SW480 (cell line): ENCODE measurements at regions not wholly inside any gene's neighbourhood (a gene's known extent, or its start where the extent isn't known, plus 50 kb on each side); places are given as distances from the start of the nearest gene placed in this dataset.

Experiments
- DNase-seq: peaks from one replicate; pipeline ENCODE4 v3.0.0-alpha.2; 2016; ENCODE audit warnings: low spot score

DNA sequence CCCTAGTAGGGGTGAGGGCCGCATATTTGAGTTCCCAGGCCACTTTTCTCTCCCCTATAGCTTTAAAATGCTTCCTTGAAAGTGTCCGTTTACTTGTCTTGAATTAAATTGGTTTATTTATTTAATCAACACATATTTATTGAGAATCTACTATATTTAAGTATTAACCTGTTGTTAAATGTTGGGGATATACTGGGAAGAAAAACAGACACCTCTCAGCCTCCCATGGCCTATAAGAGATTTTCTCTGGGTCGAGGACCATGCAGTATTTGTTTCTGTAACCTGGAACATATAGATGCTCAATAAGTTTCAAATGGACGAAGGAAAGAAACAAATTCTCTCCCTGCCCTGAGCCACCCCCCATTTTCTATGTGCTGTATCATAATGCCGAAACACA, 98.6 kb downstream of the INSIG2 start:
- no peak for DNase-seq

GRCh38 chr2:118186110-118186857, 98.0 kb downstream of the INSIG2 start:
- DNase-seq = peak; percentile 91

GRCh38 chr2:118185210-118186109, 97.2 kb downstream of the INSIG2 start:
- DNase-seq = peak; percentile 91

DNA sequence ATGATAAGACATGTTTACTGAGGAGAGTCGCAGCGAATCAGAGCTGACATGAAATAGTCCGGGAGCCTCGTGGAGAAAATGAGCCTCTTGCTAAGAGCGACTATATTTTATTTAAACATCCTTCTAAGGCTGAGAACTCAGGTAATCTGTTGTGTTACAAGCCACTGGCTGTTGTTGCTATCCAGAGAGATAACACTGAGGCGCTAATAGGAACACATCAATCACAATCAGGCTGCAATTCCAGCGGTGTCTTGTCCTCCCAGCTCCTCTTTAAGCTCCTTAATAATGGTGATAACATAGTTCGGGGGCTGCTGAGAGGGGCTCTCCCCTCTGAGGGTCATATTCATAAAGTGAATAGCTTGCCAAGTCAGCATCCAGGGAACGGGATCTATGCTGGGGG, 95.1 kb downstream of the INSIG2 start:
- no peak for DNase-seq

DNA sequence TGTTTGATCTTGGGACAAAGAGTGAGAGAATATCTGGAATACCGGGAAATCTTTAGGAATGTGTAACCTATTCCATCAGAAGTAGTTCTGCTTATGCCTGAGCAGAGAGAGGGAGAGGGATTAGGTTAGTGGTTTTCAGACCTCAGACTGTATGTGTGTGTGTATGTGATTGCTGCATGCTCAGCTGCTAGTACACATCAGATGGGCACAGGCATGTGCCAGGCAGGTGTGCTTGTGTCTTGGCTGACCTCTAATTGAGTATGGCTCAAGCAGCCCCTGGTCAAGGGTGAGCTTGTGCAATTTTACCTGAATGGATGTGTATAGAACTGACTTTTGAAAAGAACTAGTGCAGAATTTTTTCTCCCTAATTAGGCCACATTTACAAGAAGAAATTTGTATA, 91.2 kb downstream of the INSIG2 start:
- no peak for DNase-seq

- no peak for DNase-seq
Measured at GRCh38 chr2:118177884-118178283, 89.6 kb downstream of the INSIG2 start.

GRCh38 chr2:118177318-118177717, 89.0 kb downstream of the INSIG2 start:
- DNase-seq = no peak

- DNase-seq = no peak
Measured at GRCh38 chr2:118176601-118177000, 88.3 kb downstream of the INSIG2 start.

GRCh38 chr2:118171546-118171945, 83.3 kb downstream of the INSIG2 start:
- DNase-seq = no peak

DNA sequence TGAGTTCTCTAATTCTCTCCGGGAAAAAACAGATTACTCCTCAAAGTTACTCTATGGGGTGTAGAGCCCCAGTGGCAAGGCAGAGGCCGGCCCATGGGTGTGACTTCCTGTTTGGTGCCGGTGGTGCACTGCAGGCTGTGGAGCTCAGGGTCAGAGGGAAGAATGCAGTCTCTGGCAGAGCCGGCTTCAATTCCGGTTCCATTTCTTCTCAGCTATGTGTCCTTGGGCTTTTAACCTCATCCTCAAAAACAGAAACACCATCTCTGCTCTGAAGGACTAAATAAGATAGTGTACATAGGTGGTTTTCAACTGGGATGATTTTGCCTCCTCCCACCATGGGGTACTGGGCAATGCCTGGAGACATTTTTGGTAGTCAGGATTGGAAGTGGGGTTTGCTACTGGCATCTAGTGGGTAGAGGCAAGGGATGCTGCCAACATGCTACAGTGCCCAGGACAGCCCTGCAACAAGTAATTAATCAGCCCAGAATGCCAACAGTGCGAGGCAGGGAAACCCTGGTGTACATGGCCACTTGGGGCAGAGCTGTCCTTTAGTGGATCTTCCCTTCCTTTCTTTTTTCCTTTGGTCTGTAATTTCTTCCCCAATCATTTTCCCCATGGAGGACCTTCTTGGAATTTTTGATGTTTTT, 81.2 kb downstream of the INSIG2 start:
- peak; percentile 76 for DNase-seq

DNA sequence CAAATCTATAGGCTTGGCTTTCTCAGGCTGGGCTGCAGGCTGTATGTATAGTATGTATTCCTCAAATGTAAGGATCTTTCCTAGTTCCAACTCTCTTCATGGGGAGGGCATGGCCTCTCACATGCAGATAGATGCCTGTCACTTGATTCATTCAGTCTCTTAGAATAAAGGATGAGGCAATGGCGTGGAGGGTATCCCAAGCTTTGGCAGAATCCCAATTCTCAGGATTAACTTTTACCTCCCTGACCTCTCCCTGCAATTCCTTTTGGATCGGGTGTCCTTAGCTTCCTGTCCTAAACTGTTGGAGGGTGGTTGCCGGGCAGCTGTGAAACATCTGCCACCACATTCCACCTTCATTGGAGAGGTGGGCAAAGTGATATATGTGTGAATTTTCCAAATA, 80.3 kb downstream of the INSIG2 start:
- DNase-seq = peak; percentile 77

- no peak for DNase-seq
Measured at GRCh38 chr2:118167026-118167425, 78.8 kb downstream of the INSIG2 start.

DNA sequence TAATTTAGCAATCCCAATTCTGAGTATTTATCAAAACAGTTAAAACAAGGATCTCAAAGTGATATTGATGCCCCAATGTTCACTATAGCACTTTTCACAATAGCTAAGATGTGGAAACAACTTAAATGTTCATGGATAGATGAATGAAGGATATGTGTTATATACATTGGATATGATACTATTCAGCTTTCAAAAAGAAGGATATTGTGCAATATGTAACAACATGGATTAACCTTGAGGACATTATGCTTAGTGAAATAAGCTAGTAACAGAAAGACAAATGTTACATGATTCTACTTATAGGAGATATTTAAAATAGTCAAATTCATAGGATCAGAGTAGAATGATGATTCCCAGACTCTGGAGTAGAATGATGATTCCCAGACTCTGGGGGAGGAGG, 78.0 kb downstream of the INSIG2 start:
- DNase-seq = no peak

GRCh38 chr2:118165595-118165994, 77.3 kb downstream of the INSIG2 start:
- DNase-seq = no peak
